Stimulated activated CD8-positive, alpha-beta memory T cell treated with anti-CD3 and anti-CD28 coated beads, Interleukin-15, amount 100 ng/mL, for 4 hours (primary cell): ENCODE measurements at regions not wholly inside any gene's neighbourhood (a gene's known extent, or its start where the extent isn't known, plus 50 kb on each side); places are given as distances from the start of the nearest gene placed in this dataset.
"Not testable (repeated sequence)": the region's sequence is repeated elsewhere in the genome, so short reads cannot be mapped to it uniquely, and the experiment has no call there.

Experiments
- DNase-seq, 2 donors: peaks; one replicate each; pipeline ENCODE4 v3.0.0-alpha.2; 2020; ENCODE audit warnings: low read depth in 2 of 2

DNA sequence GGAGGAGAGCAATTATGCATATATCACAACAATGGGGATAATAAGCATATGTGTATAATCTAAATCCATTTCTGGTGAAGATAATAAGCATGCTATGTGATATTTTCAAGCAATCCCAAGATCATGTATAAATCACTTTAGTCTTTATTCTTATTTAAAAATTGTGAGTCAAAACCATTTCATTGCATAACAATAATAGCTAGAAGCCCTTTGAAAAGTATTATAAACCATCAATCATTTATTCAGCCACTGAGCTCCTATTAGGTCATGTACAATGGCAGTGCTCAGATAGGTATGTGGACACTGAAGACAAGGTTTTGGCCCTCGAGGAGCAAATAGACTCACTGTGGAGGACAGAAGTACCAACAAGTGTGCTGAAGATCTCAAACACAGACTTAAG is 113.1 kb downstream of the CDCA7 start:
- DNase-seq: no peak

DNA sequence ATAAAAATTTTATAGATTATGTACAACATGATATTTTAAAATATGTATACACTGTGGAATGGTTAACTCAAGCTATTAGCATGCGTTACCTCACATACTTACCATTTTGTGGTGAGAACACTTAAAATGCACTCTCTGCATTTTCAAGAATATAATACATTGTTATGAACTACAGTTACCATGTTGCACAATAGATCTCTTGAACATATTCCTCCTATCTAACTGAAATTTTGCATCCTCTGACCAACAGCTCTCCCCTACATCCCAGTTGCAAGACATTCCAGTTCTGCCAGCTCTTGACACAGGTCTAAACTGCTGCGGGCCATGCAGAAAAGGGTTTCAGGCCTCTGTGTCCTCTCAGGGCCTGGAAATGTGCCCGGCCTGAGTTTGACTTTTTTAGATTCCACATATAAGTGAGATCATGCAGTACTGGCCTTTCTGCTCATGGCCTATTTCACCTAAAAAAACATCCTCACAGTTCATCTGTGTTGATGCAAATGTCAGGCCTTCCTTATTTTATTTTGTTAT is 113.7 kb downstream of the CDCA7 start:
- no peak for DNase-seq

DNA sequence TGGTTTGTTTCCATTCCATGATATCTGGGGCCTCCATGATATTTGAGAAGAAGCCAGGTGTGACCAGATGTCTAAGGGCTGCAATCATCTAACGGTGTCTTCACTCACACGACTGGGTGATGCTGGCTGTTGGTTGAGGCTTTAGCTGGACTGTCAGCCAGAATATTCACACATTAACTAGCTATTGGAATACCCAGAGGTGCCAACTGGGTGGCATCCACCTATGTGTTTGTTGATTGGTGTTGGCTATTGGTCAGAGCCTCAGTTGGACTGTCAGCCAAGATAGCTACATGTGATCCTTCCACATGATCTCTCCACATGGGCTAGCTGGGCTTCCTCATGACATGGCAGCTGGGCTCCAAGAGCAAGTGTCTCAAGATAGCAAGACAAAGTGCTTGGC is 117.4 kb downstream of the CDCA7 start:
- DNase-seq: no peak

DNA sequence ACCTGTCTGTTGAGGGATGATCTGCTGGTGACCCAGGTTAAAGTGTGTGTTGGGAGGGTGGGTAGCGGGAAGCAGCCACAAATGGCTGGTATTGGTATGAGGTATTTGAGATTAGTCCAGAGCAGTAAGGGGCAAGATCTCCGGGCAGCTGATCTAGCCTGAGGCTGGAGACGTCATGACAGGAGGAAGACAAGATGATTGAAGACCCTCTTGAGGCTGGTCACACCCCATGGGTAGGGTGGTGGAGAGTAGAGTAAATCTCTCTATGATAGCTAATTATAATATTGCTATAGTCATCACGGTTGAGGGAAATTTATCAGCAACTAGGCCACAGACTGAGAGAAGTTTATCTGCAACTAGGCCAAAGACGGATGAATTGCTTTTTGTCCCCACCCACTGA is 128.5 kb downstream of the CDCA7 start:
- no peak for DNase-seq

DNA sequence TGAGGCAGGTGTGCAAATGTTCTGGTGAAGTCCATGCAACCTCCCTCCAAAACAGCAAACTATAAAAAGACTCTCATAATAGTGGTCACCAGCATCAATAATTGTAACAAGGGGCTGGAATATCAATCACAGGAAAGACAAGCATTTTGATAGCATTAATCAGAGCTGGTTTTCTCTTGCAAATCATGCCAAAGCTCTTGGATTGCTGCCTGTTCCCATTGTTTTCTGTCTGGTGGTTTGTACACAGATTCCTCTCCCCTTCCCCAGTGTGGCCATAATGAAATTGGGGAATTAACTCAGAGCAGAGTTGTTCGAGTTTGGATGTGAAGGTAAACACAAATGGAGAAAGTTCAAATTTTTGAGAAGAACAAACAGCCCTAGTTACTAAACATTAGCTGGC is 134.2 kb downstream of the CDCA7 start:
- no peak for DNase-seq

DNA sequence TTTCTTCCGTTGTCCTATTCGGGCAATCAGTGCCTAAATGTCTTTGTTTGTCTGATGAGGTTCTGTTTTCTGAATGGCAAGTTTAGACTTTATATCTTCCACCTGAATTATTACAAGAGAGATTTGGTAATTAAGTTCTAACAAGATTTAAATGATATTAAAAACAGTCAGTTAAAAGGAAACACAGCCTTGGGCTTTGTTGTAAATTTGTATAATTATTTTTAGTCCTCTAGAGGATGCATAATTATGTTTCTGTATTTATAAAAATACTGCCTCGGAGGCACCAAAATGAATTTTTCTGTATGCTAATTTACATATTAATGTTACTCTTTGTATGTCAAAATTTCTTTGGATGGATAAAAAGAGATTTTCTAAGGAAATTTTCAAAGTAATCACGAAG is 136.7 kb downstream of the CDCA7 start:
- no peak for DNase-seq

DNA sequence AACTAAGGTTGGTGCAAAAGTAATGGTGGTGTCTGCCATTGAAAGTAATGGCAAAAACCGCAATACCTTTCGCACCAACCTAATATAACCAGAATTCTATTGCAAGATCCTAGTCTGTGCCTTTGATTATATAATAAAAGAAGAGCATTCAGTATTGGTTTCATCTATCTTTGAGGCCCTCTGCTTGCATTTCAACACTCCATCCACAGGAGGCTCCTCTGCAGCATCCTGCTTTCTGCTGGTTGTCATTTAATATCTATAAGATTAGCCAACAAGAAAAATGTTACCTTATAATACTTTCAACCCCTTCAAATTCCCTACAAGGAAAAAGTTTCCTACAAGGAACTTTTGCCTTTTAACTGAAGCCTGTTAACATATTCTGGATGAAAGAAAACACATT is 139.2 kb downstream of the CDCA7 start:
- no peak for DNase-seq

- no peak for DNase-seq
These were observed 142.1 kb downstream of the CDCA7 start for GRCh38 chr2:173496746-173497145.

- DNase-seq: no peak
These were observed 146.3 kb downstream of the CDCA7 start for GRCh38 chr2:173500953-173501352.

GRCh38 chr2:173502296-173502695 is 147.6 kb downstream of the CDCA7 start:
- no peak for DNase-seq

- no peak for DNase-seq
These were observed 156.7 kb downstream of the CDCA7 start for GRCh38 chr2:173511357-173511756.

DNA sequence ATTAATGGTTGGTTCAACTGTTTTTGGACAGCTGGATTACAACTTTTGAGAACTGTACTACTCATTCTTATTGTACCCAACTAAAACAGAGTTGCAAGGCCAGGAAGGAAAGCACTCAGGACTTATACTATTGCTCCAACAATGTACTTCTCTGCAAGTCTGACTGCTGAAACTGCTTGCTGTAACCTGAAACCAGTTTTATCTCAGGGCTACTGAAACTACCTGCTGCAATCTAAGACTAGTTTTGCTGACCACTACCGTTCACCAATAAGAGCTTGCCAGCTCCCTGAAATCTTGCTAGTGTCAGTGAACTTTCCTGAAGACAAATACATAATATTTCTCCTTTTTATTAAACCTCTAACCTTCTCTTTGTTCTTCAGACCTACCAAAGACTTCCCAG is 157.3 kb downstream of the CDCA7 start:
- no peak for DNase-seq

DNA sequence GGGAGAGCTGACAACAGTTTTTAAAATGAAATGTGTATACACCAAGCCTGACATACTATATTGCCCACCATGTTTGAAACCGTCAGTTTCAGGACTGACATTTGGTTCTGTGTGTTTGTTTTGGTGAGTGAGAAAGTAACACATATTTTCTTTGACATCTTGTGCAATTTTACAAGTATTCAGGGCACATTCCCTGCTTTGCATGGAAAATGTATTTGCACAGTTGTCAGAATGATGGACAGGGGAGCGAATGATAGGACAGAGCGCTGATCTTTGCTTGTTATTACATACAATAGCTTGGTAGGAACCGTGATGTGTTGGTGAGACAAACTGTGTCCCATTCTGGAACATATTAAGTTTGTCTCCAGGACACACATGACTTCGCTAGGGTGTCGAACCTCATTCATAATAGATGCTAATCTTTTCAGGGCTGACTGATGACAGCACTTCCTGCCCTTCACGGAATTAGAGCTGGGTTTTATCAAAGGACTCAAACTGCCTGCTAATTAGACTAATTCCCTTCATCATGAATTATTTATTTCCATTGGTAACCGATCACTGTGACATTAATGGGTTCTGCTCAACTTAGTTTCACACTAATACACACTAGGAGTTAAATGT is 158.5 kb downstream of the CDCA7 start:
- DNase-seq: no peak

DNA sequence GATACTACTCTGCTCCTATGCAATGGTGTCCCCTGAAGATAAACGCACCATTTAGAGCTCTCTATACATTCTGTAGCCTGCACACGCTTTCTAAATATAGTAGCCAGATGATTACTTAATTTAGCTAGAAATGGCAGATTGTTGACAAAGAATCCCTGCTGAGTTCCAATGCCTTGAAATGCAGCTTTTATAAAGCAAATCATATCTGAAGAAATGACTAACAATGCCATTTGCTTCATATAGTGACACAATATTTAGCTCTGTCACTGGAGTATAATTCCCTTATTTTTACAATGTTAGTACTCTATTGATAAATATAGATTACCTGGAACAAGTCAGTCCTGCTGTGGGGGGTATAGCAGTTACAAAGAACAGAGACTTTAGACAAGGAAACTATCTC is 166.2 kb downstream of the CDCA7 start:
- no peak for DNase-seq

GRCh38 chr2:173521450-173522192 is 166.9 kb downstream of the CDCA7 start:
- no peak for DNase-seq

GRCh38 chr2:173523497-173523896 is 168.8 kb downstream of the CDCA7 start:
- DNase-seq: no peak

GRCh38 chr2:173524256-173524955 is 169.7 kb downstream of the CDCA7 start:
- no peak for DNase-seq

DNA sequence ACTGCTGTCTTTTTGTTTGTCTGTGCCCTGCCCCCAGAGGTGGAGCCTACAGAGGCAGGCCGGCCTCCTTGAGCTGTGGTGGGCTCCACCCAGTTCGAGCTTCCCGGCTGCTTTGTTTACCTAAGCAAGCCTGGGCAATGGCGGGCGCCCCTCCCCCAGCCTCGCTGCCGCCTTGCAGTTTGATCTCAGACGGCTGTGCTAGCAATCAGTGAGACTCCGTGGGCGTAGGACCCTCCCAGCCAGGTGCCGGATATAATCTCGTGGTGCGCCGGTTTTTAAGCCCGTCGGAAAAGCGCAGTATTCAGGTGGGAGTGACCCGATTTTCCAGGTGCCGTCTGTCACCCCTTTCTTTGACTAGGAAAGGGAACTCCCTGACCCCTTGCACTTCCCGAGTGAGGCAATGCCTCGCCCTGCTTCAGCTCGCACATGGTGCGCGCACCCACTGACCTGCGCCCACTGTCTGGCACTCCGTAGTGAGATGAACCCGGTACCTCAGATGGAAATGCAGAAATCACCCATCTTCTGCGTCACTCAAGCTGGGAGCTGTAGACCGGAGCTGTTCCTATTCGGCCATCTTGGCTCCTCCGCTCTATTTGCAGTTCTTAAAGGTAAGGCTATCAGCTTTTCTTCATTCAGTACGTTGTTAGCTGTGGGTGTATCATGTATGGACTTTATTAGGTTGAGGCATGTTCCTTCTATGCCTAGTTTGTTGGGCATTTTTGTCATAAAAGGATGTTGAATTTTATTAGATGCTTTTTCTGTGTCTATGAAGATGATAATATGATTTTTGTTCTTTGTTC is 178.3 kb downstream of the CDCA7 start:
- not testable (repeated sequence) for DNase-seq

DNA sequence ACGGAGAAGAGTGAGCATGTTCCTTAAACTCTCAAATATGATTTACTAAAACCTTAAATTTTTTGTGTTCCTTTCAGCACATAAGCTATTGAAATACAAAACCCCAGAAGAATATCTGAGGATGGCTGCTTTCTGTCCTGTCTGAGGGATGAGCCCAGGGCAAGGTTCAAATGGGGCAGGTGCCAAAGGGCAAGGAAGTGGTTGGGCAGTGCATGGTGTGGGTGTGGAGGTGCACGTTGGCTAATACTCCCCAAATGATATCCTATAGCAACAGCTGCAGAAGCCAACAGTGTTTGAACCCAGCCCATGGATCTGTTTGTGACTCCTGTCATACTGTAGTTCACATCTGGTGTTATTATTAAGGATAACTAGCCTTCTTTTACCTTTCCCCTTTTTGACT is 183.0 kb downstream of the CDCA7 start:
- DNase-seq: no peak

DNA sequence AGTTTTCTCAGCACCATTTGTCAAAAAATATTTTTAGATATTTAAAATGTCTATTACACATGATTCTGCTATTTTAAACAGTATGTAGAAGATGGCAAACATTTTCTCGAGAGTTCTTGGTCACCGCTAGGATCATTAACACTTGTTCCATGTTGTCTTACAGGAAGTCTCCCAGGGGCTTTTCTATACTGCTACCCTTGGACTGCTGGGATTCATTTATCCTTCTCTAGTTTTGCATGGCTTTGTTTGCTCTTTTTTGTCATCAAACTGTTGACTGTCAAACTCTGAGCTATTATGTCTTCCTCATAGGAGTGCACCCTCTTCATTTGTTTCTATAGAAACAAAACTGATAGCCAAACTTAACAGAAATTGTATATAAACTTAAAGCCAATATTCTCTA is 184.9 kb downstream of the CDCA7 start:
- DNase-seq: no peak

- no peak for DNase-seq
These were observed 190.1 kb downstream of the CDCA7 start for GRCh38 chr2:173544641-173545363.
